Endothelial cell of umbilical vein (primary cell): ENCODE measurements at regions not wholly inside any gene's neighbourhood (a gene's known extent, or its start where the extent isn't known, plus 50 kb on each side); places are given as distances from the start of the nearest gene placed in this dataset.

ENCODE experiments used
- BruUV-seq: library from RNA; stranded (reverse); fragments of 400-500 nt; replicated peaks from 2 replicates; lab custom pipeline; 2021; lab: Mats Ljungman, UMichigan
- CTCF ChIA-PET: fragments of 300-600, 350-600 bp; sonication (Branson Sonifier 250); formaldehyde crosslinking; loops from one replicate; lab custom pipeline; 2021; ENCODE audit warnings: antibody characterized with exemption, inconsistent platforms; lab: Charles Lee
- POLR2A ChIA-PET: fragments of 300-600, 350-600 bp; sonication (Branson Sonifier 250); formaldehyde crosslinking; loops from one replicate; lab custom pipeline; 2021; ENCODE audit warnings: antibody characterized with exemption, inconsistent platforms; lab: Charles Lee
- DNase-seq: peaks from one replicate; pipeline ENCODE4 v3.0.0-alpha.2; 2011; ENCODE audit warnings: low read depth, low spot score
- FAIRE-seq: peaks from 2 replicates; lab custom pipeline; 2011; peaks lifted over from hg19 to GRCh38; lab: Jason Lieb, UNC
- H2AFZ ChIP-seq: 2 replicates; pipeline ENCODE4 v1.6.0; 2012; ENCODE audit warnings: low read depth, low read length, control low read depth, inconsistent platforms
- H3K27ac ChIP-seq: 2 replicates; pipeline ENCODE4 v1.5.1; 2011; ENCODE audit warnings: low read depth, mild to moderate bottlenecking, control low read depth, low read length, moderate library complexity; ENCODE audit not compliant: insufficient read depth
- H3K27me3 ChIP-seq, 2 experiments: 2 replicates each; pipeline versions ENCODE4 v1.6.0 to v1.6.1; 2011; ENCODE audit warnings: low read length in 2 of 2, mixed read lengths in 1 of 2; ENCODE audit not compliant: control insufficient read depth in 2 of 2, insufficient read depth in 2 of 2
- H3K36me3 ChIP-seq, 2 experiments: 2 replicates in 1 of 2; 3 replicates in 1 of 2; pipeline ENCODE4 v1.5.1; 2011; ENCODE audit warnings: low read length in 2 of 2, mild to moderate bottlenecking in 1 of 2, moderate library complexity in 1 of 2; ENCODE audit not compliant: control insufficient read depth in 2 of 2, insufficient read depth in 2 of 2; ENCODE audit errors: extremely low read depth in 1 of 2
- H3K4me1 ChIP-seq: 3 replicates; pipeline ENCODE4 v1.5.1; 2011; ENCODE audit warnings: mild to moderate bottlenecking, low read length; ENCODE audit not compliant: control insufficient read depth, insufficient read depth; ENCODE audit errors: extremely low read depth
- H3K4me2 ChIP-seq: 2 replicates; pipeline ENCODE4 v1.6.1; 2011; ENCODE audit warnings: low read length, control low read depth, mixed read lengths; ENCODE audit not compliant: insufficient read depth
- H3K4me3 ChIP-seq, 3 experiments: fragments of 200-600 bp in 1 of 3; sonication (generic), shearing (Covaris generic) in 1 of 3; replicated peaks in 1 of 3; 2 replicates each; pipeline ENCODE4 v1.5.1; 2011 to 2016; ENCODE audit warnings: control low read depth in 3 of 3, low read length in 3 of 3, mild to moderate bottlenecking in 2 of 3, inconsistent platforms in 1 of 3, low read depth in 1 of 3, moderate library complexity in 1 of 3; ENCODE audit not compliant: insufficient read depth in 1 of 3
- H3K79me2 ChIP-seq: 2 replicates; pipeline ENCODE4 v1.6.0; 2012; ENCODE audit warnings: low read length, inconsistent platforms; ENCODE audit not compliant: control insufficient read depth, insufficient read depth
- H3K9ac ChIP-seq: replicated peaks from 2 replicates; pipeline ENCODE3; 2011; ENCODE audit warnings: low read length, control low read depth; ENCODE audit not compliant: insufficient read depth; ENCODE audit errors: extremely low read depth
- H3K9me1 ChIP-seq: replicated peaks from 3 replicates; pipeline ENCODE4 v1.6.0; 2011; ENCODE audit warnings: mild to moderate bottlenecking, low read length; ENCODE audit not compliant: control insufficient read depth, insufficient read depth; ENCODE audit errors: extremely low read depth
- H3K9me3 ChIP-seq: replicated peaks from 2 replicates; pipeline ENCODE4 v1.5.1; 2012; ENCODE audit warnings: low read length, inconsistent platforms; ENCODE audit not compliant: control insufficient read depth, insufficient read depth
- H4K20me1 ChIP-seq: replicated peaks from 2 replicates; pipeline ENCODE3; 2011; ENCODE audit warnings: mild to moderate bottlenecking, low read length; ENCODE audit not compliant: control insufficient read depth, insufficient read depth; ENCODE audit errors: extremely low read depth
- EZH2 ChIP-seq: IDR thresholded peaks from 2 replicates; pipeline ENCODE4 v1.6.1; 2012; ENCODE audit warnings: borderline replicate concordance, low read depth, mild to moderate bottlenecking, moderate library complexity, low read length, inconsistent platforms; ENCODE audit not compliant: severe bottlenecking
- FOS ChIP-seq: IDR thresholded peaks from 2 replicates; pipeline ENCODE4 v1.6.1; 2011; ENCODE audit warnings: mild to moderate bottlenecking, low read length, moderate library complexity, borderline replicate concordance; ENCODE audit not compliant: insufficient read depth
- GATA2 ChIP-seq: IDR thresholded peaks from 2 replicates; pipeline ENCODE4 v1.7.0; 2011; ENCODE audit warnings: low read depth, mild to moderate bottlenecking, moderate library complexity, mixed read lengths, low read length; ENCODE audit not compliant: insufficient read length, insufficient read depth
- JUN ChIP-seq: IDR thresholded peaks from 2 replicates; pipeline ENCODE4 v1.6.1; 2011; ENCODE audit warnings: borderline replicate concordance, low read depth; ENCODE audit not compliant: insufficient read length, insufficient read depth
- MYC ChIP-seq: IDR thresholded peaks from one replicate; pipeline ENCODE4 v1.6.1; 2011; ENCODE audit warnings: mild to moderate bottlenecking, low read depth, low read length
- POLR2A ChIP-seq: IDR thresholded peaks from 2 replicates; pipeline ENCODE4 v1.6.1; 2012; ENCODE audit warnings: low read depth, mild to moderate bottlenecking, control low read depth, low read length
- POLR2AphosphoS5 ChIP-seq: IDR thresholded peaks from 2 replicates; pipeline ENCODE4 v1.6.1; 2012; ENCODE audit warnings: low read depth, mild to moderate bottlenecking, control low read depth, low read length, moderate library complexity; ENCODE audit not compliant: insufficient read depth
- dilution Hi-C: fragments of 300-500 bp; cut with MboI; formaldehyde crosslinking; loops from one replicate; pipeline ENCODE4 v1.15.0; 2019; ENCODE audit warnings: low sequenced_read_pairs; ENCODE audit not compliant: extremely low pct_ligation_motif_present
- intact Hi-C: fragments of 100-400 bp; cut with micrococcal nuclease; formaldehyde crosslinking; loops from one replicate; pipeline ENCODE4 v1.10.0; 2022
- TF ChIP-seq, protein P1 (sequence below), 2 donors: IDR thresholded peaks; 1 replicate in 1 of 2; 2 replicates in 1 of 2; pipeline ENCODE4 v1.5.1; 2011; ENCODE audit warnings: low read length in 2 of 2, mild to moderate bottlenecking in 2 of 2, moderate library complexity in 2 of 2, control low read depth in 1 of 2, inconsistent platforms in 1 of 2, low read depth in 1 of 2; ENCODE audit not compliant: insufficient read depth in 1 of 2; ENCODE audit errors: extremely low read depth in 1 of 2
- TF ChIP-seq, protein P2 (sequence below): IDR thresholded peaks from 2 replicates; pipeline ENCODE4 v1.6.1; 2011; ENCODE audit not compliant: insufficient read depth, insufficient read length

DNA sequence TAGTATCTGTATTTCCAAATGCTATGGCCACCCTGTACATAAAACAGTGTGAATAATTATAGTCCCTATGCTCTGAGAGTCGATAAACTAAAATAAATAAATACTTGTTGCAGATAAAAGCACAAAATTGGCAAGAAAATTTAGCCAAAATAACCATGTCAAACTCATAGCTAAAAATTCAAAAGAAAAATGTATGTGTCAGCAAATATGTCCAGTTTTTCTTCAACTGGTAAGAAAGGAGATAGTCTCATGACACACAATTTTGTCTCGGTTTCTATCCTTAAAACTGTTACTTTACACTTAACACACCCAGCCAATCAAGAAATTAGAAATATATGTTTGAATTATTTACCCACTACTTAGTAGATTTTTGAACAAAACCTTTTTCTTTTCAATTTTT is 145.6 kb upstream of the FSCB start:
- Histone ChIP-seq H3K9ac (no peak overlapping the region), H3K4me3 (no peak overlapping the region), H3K9me3 (peaks cover 2% of the 10 kb centered on the region), H3K36me3 (no peaks in the 10 kb centered on the region), H3K9me1 (no peaks in the 10 kb centered on the region), H3K4me2 (no peak overlapping the region), H4K20me1 (no peaks in the 10 kb centered on the region), H3K27ac (no peak overlapping the region), H3K27me3 (no peaks in the 10 kb centered on the region), H2AFZ (no peak overlapping the region), H3K4me1 (no peaks in the 10 kb centered on the region), H3K79me2 (no peaks in the 10 kb centered on the region)
- intact Hi-C loops (no loop called here), dilution Hi-C loops (no loop called here)
- DNase-seq (no peak), FAIRE-seq (no peak)
- BruUV-seq: no TSS peak
- POLR2A ChIA-PET: no interaction called here
- TF ChIP-seq MYC: no peak
- TF ChIP-seq POLR2AphosphoS5: no peak
- no peak for TF ChIP-seq JUN
- TF ChIP-seq EZH2: no peak
- TF ChIP-seq, protein P1, sequence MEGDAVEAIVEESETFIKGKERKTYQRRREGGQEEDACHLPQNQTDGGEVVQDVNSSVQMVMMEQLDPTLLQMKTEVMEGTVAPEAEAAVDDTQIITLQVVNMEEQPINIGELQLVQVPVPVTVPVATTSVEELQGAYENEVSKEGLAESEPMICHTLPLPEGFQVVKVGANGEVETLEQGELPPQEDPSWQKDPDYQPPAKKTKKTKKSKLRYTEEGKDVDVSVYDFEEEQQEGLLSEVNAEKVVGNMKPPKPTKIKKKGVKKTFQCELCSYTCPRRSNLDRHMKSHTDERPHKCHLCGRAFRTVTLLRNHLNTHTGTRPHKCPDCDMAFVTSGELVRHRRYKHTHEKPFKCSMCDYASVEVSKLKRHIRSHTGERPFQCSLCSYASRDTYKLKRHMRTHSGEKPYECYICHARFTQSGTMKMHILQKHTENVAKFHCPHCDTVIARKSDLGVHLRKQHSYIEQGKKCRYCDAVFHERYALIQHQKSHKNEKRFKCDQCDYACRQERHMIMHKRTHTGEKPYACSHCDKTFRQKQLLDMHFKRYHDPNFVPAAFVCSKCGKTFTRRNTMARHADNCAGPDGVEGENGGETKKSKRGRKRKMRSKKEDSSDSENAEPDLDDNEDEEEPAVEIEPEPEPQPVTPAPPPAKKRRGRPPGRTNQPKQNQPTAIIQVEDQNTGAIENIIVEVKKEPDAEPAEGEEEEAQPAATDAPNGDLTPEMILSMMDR (IDR thresholded peaks at IDR 0.05; ENCODE audit: extremely low read depth in 1 of 2, insufficient read depth in 1 of 2, low read depth in 1 of 2, low read length in 2 of 2): no peak
- TF ChIP-seq GATA2: no peak
- TF ChIP-seq POLR2A: no peak
- no peak for TF ChIP-seq FOS
- TF ChIP-seq, protein P2, sequence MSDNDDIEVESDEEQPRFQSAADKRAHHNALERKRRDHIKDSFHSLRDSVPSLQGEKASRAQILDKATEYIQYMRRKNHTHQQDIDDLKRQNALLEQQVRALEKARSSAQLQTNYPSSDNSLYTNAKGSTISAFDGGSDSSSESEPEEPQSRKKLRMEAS: no peak
- CTCF ChIA-PET: no interaction called here
